Esophagus muscularis mucosa (tissue), 4 donors: ENCODE measurements at regions not wholly inside any gene's neighbourhood (a gene's known extent, or its start where the extent isn't known, plus 50 kb on each side); places are given as distances from the start of the nearest gene placed in this dataset.

Experiments used
- DNase-seq: peaks from one replicate; pipeline ENCODE4 v3.0.0-alpha.2; 2017; ENCODE audit errors: extremely low spot score
- H3K27ac ChIP-seq, 4 donors: fragments of 200-600 bp; sonication (generic); replicated peaks in 1 of 4; 1 replicate in 3 of 4; 2 replicates in 1 of 4; pipeline ENCODE4 v1.5.1; 2016 to 2019; ENCODE audit warnings: mild to moderate bottlenecking in 1 of 4
- H3K27me3 ChIP-seq, 4 donors: fragments of 200-600 bp; sonication (generic); one replicate each; pipeline versions ENCODE4 v1.5.1 to v1.6.0; 2016 to 2019
- H3K36me3 ChIP-seq, 4 donors: fragments of 200-600 bp; sonication (generic); one replicate each; pipeline ENCODE4 v1.5.1; 2016 to 2019
- H3K4me1 ChIP-seq, 4 donors: fragments of 200-600 bp; sonication (generic); one replicate each; pipeline ENCODE4 v1.5.1; 2016 to 2019
- H3K4me3 ChIP-seq, 4 donors: fragments of 200-600 bp; sonication (generic); 1 replicate in 2 of 4; 2 replicates in 2 of 4; pipeline ENCODE4 v1.5.1; 2016 to 2019; ENCODE audit warnings: mild to moderate bottlenecking in 4 of 4, moderate library complexity in 1 of 4
- H3K9me3 ChIP-seq, 4 donors: fragments of 200-600 bp; sonication (generic); 1 replicate in 3 of 4; 2 replicates in 1 of 4; pipeline ENCODE4 v1.5.1; 2016 to 2019
- CTCF ChIP-seq, 3 experiments: fragments of 200-600 bp in 2 of 3; fragments of 450-650 bp in 1 of 3; sonication (generic) in 2 of 3; IDR thresholded peaks; one replicate each; pipeline ENCODE4 v1.5.1; 2017 to 2019; ENCODE audit warnings: antibody characterized with exemption in 3 of 3, mild to moderate bottlenecking in 2 of 3, moderate library complexity in 1 of 3
- EP300 ChIP-seq: sonication (generic); formaldehyde crosslinking; IDR thresholded peaks from one replicate; pipeline ENCODE4 v1.6.1; 2017; ENCODE audit warnings: antibody characterized with exemption
- POLR2A ChIP-seq: fragments of 450-650 bp; IDR thresholded peaks from one replicate; pipeline ENCODE4 v1.6.1; 2017; ENCODE audit warnings: antibody characterized with exemption, moderate library complexity, mild to moderate bottlenecking, low read depth
- POLR2AphosphoS5 ChIP-seq, 2 donors: sonication (generic); formaldehyde crosslinking; IDR thresholded peaks; one replicate each; pipeline ENCODE4 v1.6.1; 2017; ENCODE audit warnings: antibody characterized with exemption in 2 of 2
- WGBS: methylation state at CpG from one replicate; pipeline ENCODE4 v1.1.5; 2018; 5-methylcytosine and 5-hydroxymethylcytosine counted together
- intact Hi-C: fragments of 100-400 bp; cut with DNase I; formaldehyde crosslinking; loops from one replicate; pipeline ENCODE4 v1.15.1; 2023

GRCh38 chr13:99653526-99653925 is 152.3 kb downstream of the TM9SF2 start:
- 67% methylated on average over 2 of the region's 2 CpGs for WGBS
- TF ChIP-seq CTCF (IDR thresholded peaks at IDR 0.05) = no peak
- no peak for TF ChIP-seq POLR2AphosphoS5 (IDR thresholded peaks at IDR 0.05)
- TF ChIP-seq EP300 = no peak
- TF ChIP-seq POLR2A = no peak
- H3K36me3 ChIP-seq = no peaks in the 10 kb centered on the region
- H3K4me1 ChIP-seq = peaks cover 3 to 27% (median 22%) of the 10 kb centered on the region in 4 donors
- DNase-seq = peak; percentile 77
- no peaks in the 10 kb centered on the region for H3K9me3 ChIP-seq
- no peak overlapping the region for H3K4me3 ChIP-seq
- no peak overlapping the region for H3K27ac ChIP-seq
- intact Hi-C loops = loop anchor here (10.0 kb wide), 1 partner anchor 321 kb away; the partner anchor contains the start of gene ZIC5
- H3K27me3 ChIP-seq = no peaks in the 10 kb centered on the region

- Histone ChIP-seq H3K27ac (no peak overlapping the region), H3K4me1 (peaks cover 3 to 25% (median 20%) of the 10 kb centered on the region in 4 donors), H3K27me3 (no peaks in the 10 kb centered on the region), H3K36me3 (no peaks in the 10 kb centered on the region), H3K4me3 (no peak overlapping the region), H3K9me3 (no peaks in the 10 kb centered on the region)
- WGBS = 84% methylated on average over 3 of the region's 3 CpGs
- peak; percentile 66 for DNase-seq
- intact Hi-C loops = loop anchor here (10.0 kb wide), 1 partner anchor 322 kb away; the partner anchor contains the start of gene ZIC5
- TF ChIP-seq POLR2A = no peak
- TF ChIP-seq EP300 = no peak
- no peak for TF ChIP-seq POLR2AphosphoS5 (IDR thresholded peaks at IDR 0.05)
- TF ChIP-seq CTCF (IDR thresholded peaks at IDR 0.05) = no peak
Measured at GRCh38 chr13:99652901-99653300, 151.6 kb downstream of the TM9SF2 start.

- no peak overlapping the region for H3K4me3 ChIP-seq
- intact Hi-C loops = loop anchor here (10.0 kb wide), 1 partner anchor 323 kb away; the partner anchor contains the start of gene ZIC5
- H3K4me1 ChIP-seq = peaks cover 3 to 18% (median 15%) of the 10 kb centered on the region in 4 donors
- no peaks in the 10 kb centered on the region for H3K9me3 ChIP-seq
- DNase-seq = no peak
- WGBS = 92% methylated on average over 1 of the region's 1 CpG
- no peak overlapping the region for H3K27ac ChIP-seq
- H3K36me3 ChIP-seq = no peaks in the 10 kb centered on the region
- no peaks in the 10 kb centered on the region for H3K27me3 ChIP-seq
- TF ChIP-seq POLR2AphosphoS5 (IDR thresholded peaks at IDR 0.05) (no peak), POLR2A (no peak)
Measured at GRCh38 chr13:99652141-99652540, 150.9 kb downstream of the TM9SF2 start.

GRCh38 chr13:99651016-99651415 is 149.7 kb downstream of the TM9SF2 start:
- H3K36me3 ChIP-seq = no peaks in the 10 kb centered on the region
- no peak overlapping the region for H3K4me3 ChIP-seq
- peaks cover 0 to 8% (median 5%) of the 10 kb centered on the region in 4 donors for H3K4me1 ChIP-seq
- 77% methylated on average over 4 of the region's 5 CpGs for WGBS
- intact Hi-C loops = loop anchor here (10.0 kb wide), 1 partner anchor 324 kb away; the partner anchor contains the start of gene ZIC5
- H3K27ac ChIP-seq = no peak overlapping the region
- no peaks in the 10 kb centered on the region for H3K27me3 ChIP-seq
- H3K9me3 ChIP-seq = no peaks in the 10 kb centered on the region
- DNase-seq = no peak
- TF ChIP-seq POLR2A (no peak), EP300 (no peak), POLR2AphosphoS5 (IDR thresholded peaks at IDR 0.05) (no peak), CTCF (IDR thresholded peaks at IDR 0.05) (no peak)

GRCh38 chr13:99650410-99650809 is 149.1 kb downstream of the TM9SF2 start:
- DNase-seq = no peak
- Histone ChIP-seq H3K27ac (no peak overlapping the region), H3K9me3 (no peaks in the 10 kb centered on the region), H3K4me3 (no peak overlapping the region), H3K36me3 (no peaks in the 10 kb centered on the region), H3K27me3 (no peaks in the 10 kb centered on the region), H3K4me1 (peaks cover 0 to 4% (median 4%) of the 10 kb centered on the region in 4 donors)
- intact Hi-C loops = loop anchor here (10.0 kb wide), 1 partner anchor 324 kb away; the partner anchor contains the start of gene ZIC5
- WGBS = 100% methylated on average over 1 of the region's 1 CpG
- TF ChIP-seq EP300 = no peak
- TF ChIP-seq CTCF (IDR thresholded peaks at IDR 0.05) = no peak
- no peak for TF ChIP-seq POLR2AphosphoS5 (IDR thresholded peaks at IDR 0.05)
- TF ChIP-seq POLR2A = no peak
